Peyer's patch (tissue), 4 donors: ENCODE measurements at regions not wholly inside any gene's neighbourhood (a gene's known extent, or its start where the extent isn't known, plus 50 kb on each side); places are given as distances from the start of the nearest gene placed in this dataset.

ENCODE experiments used
- DNase-seq, 3 donors: peaks; one replicate each; pipeline ENCODE4 v3.0.0-alpha.2; 2017 to 2019
- H3K27ac ChIP-seq, 4 donors: fragments of 200-600 bp; sonication (generic); one replicate each; pipeline ENCODE4 v1.5.1; 2016 to 2019
- H3K27me3 ChIP-seq, 2 donors: fragments of 200-600 bp; sonication (generic); one replicate each; pipeline ENCODE4 v1.5.1; 2019
- H3K36me3 ChIP-seq, 3 donors: fragments of 200-600 bp; sonication (generic); one replicate each; pipeline ENCODE4 v1.5.1; 2016 to 2019
- H3K4me1 ChIP-seq, 4 donors: fragments of 200-600 bp; sonication (generic); one replicate each; pipeline ENCODE4 v1.5.1; 2016 to 2019
- H3K4me3 ChIP-seq, 4 donors: fragments of 200-600 bp; sonication (generic); 1 replicate in 3 of 4; 2 replicates in 1 of 4; pipeline ENCODE4 v1.5.1; 2016 to 2019; ENCODE audit warnings: mild to moderate bottlenecking in 1 of 4
- H3K9me3 ChIP-seq, 4 donors: fragments of 200-600 bp; sonication (generic); one replicate each; pipeline ENCODE4 v1.5.1; 2016 to 2019; ENCODE audit warnings: mild to moderate bottlenecking in 1 of 4
- POLR2A ChIP-seq, 2 donors: fragments of 450-650 bp; IDR thresholded peaks; one replicate each; pipeline ENCODE4 v1.5.1; 2017; ENCODE audit warnings: antibody characterized with exemption in 2 of 2, mild to moderate bottlenecking in 2 of 2, moderate library complexity in 2 of 2
- TF ChIP-seq, protein P1 (sequence below), 6 experiments: fragments of 450-650 bp in 4 of 6; fragments of 200-600 bp in 2 of 6; sonication (generic) in 1 of 6; IDR thresholded peaks; one replicate each; pipeline ENCODE4 v1.5.1; 2017 to 2019; ENCODE audit warnings: antibody characterized with exemption in 6 of 6, mild to moderate bottlenecking in 3 of 6, moderate library complexity in 1 of 6

DNA sequence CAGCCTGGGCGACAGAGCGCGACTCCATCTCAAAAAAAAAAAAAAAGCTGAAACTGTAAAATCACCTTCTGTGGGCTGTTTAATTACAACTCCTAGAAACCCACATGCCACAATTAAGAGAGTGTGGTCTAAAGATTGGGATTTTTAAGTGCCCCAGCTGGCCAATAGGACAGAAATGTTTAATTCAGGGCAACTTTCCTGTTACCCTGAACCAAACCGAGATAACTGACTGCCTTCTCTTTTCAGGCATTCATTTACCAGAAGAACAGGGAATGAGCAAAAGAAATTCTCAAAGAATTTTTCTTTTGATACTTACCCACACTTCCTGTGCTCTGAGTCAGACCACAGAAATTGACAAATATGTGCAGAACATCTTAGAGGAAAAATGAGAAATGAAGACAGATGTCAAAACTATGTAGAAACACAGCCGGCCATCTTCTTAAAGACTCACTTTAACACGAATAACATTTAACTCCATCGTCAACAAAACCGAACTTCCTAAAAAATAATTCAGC lies 221.3 kb upstream of the DAPK1 start:
- no peak for DNase-seq
- Histone ChIP-seq H3K27me3 (no peaks in the 10 kb centered on the region), H3K27ac (no peak overlapping the region), H3K36me3 (no peaks in the 10 kb centered on the region), H3K4me3 (no peak overlapping the region), H3K9me3 (no peaks in the 10 kb centered on the region), H3K4me1 (no peaks in the 10 kb centered on the region)
- TF ChIP-seq POLR2A (IDR thresholded peaks at IDR 0.05) = no peak
- TF ChIP-seq, protein P1, sequence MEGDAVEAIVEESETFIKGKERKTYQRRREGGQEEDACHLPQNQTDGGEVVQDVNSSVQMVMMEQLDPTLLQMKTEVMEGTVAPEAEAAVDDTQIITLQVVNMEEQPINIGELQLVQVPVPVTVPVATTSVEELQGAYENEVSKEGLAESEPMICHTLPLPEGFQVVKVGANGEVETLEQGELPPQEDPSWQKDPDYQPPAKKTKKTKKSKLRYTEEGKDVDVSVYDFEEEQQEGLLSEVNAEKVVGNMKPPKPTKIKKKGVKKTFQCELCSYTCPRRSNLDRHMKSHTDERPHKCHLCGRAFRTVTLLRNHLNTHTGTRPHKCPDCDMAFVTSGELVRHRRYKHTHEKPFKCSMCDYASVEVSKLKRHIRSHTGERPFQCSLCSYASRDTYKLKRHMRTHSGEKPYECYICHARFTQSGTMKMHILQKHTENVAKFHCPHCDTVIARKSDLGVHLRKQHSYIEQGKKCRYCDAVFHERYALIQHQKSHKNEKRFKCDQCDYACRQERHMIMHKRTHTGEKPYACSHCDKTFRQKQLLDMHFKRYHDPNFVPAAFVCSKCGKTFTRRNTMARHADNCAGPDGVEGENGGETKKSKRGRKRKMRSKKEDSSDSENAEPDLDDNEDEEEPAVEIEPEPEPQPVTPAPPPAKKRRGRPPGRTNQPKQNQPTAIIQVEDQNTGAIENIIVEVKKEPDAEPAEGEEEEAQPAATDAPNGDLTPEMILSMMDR (IDR thresholded peaks at IDR 0.05) = no peak

DNA sequence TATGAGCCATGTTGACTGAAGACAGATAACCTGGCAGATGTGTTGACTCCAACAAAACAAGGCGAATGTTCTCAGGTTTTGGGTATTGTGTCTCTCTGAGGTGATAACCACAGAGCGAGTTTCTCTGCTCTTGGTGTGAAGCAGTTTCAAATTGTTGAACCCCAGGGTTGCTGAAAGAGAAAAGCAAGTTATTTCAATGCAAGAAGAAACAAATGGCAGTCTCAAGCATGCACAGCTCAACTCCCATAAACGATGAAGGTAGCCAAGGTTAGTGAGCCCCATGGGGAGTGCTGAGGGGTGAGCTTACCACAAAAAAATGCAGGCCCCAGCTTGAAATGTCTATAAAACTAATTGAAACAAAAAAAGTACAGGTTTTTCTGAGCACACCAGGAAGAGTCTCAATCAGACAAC lies 220.8 kb upstream of the DAPK1 start:
- DNase-seq = no peak
- TF ChIP-seq POLR2A (IDR thresholded peaks at IDR 0.05) = no peak
- TF ChIP-seq, protein P1 (IDR thresholded peaks at IDR 0.05) = no peak
- H3K36me3 ChIP-seq = no peaks in the 10 kb centered on the region
- no peaks in the 10 kb centered on the region for H3K4me1 ChIP-seq
- H3K9me3 ChIP-seq = no peaks in the 10 kb centered on the region
- no peak overlapping the region for H3K4me3 ChIP-seq
- no peak overlapping the region for H3K27ac ChIP-seq
- H3K27me3 ChIP-seq = no peaks in the 10 kb centered on the region

DNA sequence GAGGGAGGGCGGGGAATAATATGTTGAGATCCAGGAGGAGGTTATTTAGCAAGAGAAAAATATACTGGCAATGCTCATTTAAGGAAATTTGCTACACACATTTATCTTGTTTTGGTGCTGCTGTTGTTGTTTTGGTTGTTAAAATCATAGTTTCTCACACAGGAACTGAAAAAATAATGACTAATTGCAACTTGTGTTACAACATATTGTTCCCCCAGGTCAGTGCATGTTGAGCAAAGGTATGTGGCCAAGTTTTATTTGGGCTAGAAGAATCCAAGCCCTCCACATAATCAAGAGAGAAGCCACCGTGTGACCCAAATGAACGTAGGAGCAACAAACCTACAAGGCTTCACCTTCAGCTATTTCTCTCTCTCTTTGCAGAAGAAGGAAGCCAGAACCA lies 220.3 kb upstream of the DAPK1 start:
- TF ChIP-seq, protein P1 (IDR thresholded peaks at IDR 0.05) = no peak
- TF ChIP-seq POLR2A (IDR thresholded peaks at IDR 0.05) = no peak
- Histone ChIP-seq H3K4me1 (no peaks in the 10 kb centered on the region), H3K27me3 (no peaks in the 10 kb centered on the region), H3K9me3 (no peaks in the 10 kb centered on the region), H3K27ac (no peak overlapping the region), H3K4me3 (no peak overlapping the region), H3K36me3 (no peaks in the 10 kb centered on the region)
- no peak for DNase-seq

DNA sequence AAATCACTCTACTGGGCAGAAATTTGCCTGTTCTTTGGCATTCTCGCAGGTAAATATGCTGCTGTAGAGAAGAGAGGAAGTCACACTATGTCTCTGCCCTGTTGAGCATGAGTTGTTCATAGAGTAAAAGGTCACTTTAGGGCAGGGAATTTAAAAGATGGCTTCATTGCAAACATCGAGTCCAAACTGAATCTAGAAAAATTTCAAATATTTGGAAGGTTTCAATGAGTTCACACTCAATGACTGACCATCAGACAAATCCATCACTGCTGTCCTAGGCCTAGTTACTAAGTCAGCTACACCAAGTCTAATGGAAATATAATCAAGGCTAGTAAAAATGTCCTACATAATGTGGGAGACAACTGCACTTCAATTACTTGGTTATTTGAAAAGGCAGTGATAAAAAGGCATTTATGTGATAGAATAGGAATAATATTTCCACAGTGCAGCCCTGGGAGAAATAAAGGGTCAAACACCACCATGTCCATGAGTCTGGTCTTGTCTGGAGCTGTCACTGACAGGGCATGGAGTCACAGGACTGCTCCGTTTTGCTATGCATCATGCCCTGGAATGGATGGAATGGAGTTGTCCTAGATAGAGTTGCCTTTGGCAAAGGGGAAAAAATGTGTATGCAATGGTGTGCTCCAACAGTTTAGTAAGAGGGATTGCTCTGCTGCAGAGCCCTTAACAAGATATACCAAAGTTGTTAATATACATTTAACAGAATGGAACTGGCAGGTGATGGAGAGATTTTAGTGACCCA lies 218.5 kb upstream of the DAPK1 start:
- Histone ChIP-seq H3K27ac (no peak overlapping the region), H3K36me3 (no peaks in the 10 kb centered on the region), H3K4me3 (no peak overlapping the region), H3K27me3 (no peaks in the 10 kb centered on the region), H3K4me1 (no peaks in the 10 kb centered on the region), H3K9me3 (no peaks in the 10 kb centered on the region)
- no peak for TF ChIP-seq POLR2A (IDR thresholded peaks at IDR 0.05)
- TF ChIP-seq, protein P1 (IDR thresholded peaks at IDR 0.05) = no peak
- DNase-seq = no peak

DNA sequence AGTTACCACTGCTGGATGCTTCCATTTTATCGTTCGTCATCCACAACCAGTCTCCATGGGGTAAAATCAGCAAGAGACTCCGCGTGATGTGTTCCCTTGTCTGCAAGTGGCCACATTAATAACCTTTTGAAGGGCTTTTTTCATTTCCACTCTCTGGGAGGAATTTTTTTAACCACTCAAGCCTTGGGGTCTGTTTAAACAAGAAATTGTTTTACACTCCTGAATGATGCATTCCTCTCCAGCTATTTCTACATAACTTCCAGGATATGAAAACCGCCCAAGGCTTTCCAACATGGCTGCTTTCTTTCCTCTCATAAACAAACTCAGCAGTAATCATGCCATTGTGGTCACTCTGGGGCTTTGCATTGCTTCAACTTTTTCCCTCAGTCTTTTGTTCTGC lies 217.2 kb upstream of the DAPK1 start:
- no peaks in the 10 kb centered on the region for H3K9me3 ChIP-seq
- H3K27me3 ChIP-seq = no peaks in the 10 kb centered on the region
- no peak overlapping the region for H3K4me3 ChIP-seq
- TF ChIP-seq POLR2A (IDR thresholded peaks at IDR 0.05) = no peak
- TF ChIP-seq, protein P1 (IDR thresholded peaks at IDR 0.05) = no peak
- no peaks in the 10 kb centered on the region for H3K4me1 ChIP-seq
- no peak overlapping the region for H3K27ac ChIP-seq
- no peaks in the 10 kb centered on the region for H3K36me3 ChIP-seq
- DNase-seq = no peak
